ENCODE measurements at regions not wholly inside any gene's neighbourhood (a gene's known extent, or its start where the extent isn't known, plus 50 kb on each side); places are given as distances from the start of the nearest gene placed in this dataset.
"Not testable (repeated sequence)": the region's sequence is repeated elsewhere in the genome, so short reads cannot be mapped to it uniquely, and the experiment has no call there.

GRCh38 chr1:30151826-30152225 lies 571.6 kb downstream of the MATN1 start:
- DNase-seq (ENCODE audit: low read depth): no peak

GRCh38 chr1:30151119-30151518 lies 572.3 kb downstream of the MATN1 start:
- DNase-seq (ENCODE audit: low read depth): no peak

GRCh38 chr1:30149226-30149625 lies 574.2 kb downstream of the MATN1 start:
- no peak for DNase-seq (ENCODE audit: low read depth)

- no peak for DNase-seq (ENCODE audit: low read depth)
These were observed 574.7 kb downstream of the MATN1 start for GRCh38 chr1:30148676-30149075.

GRCh38 chr1:30147188-30147587 lies 576.2 kb downstream of the MATN1 start:
- DNase-seq (ENCODE audit: low read depth): no peak

GRCh38 chr1:30146448-30146847 lies 576.9 kb downstream of the MATN1 start:
- no peak for DNase-seq (ENCODE audit: low read depth)

- DNase-seq (ENCODE audit: low read depth): no peak
These were observed 577.6 kb downstream of the MATN1 start for GRCh38 chr1:30145723-30146303.

GRCh38 chr1:30144831-30145230 lies 578.6 kb downstream of the MATN1 start:
- no peak for DNase-seq (ENCODE audit: low read depth)

- no peak for DNase-seq (ENCODE audit: low read depth)
These were observed 579.9 kb downstream of the MATN1 start for GRCh38 chr1:30143517-30143916.

- DNase-seq (ENCODE audit: low read depth): no peak
These were observed 582.8 kb downstream of the MATN1 start for GRCh38 chr1:30140566-30140965.

- DNase-seq (ENCODE audit: low read depth): no peak
These were observed 584.5 kb downstream of the MATN1 start for GRCh38 chr1:30138891-30139290.

GRCh38 chr1:30137001-30137400 lies 586.4 kb downstream of the MATN1 start:
- no peak for DNase-seq (ENCODE audit: low read depth)

GRCh38 chr1:30135698-30136097 lies 587.7 kb downstream of the MATN1 start:
- DNase-seq (ENCODE audit: low read depth): no peak

- no peak for DNase-seq (ENCODE audit: low read depth)
These were observed 588.7 kb downstream of the MATN1 start for GRCh38 chr1:30134466-30135217.

- DNase-seq (ENCODE audit: low read depth): no peak
These were observed 589.9 kb downstream of the MATN1 start for GRCh38 chr1:30133414-30134055.

GRCh38 chr1:30132602-30133286 lies 590.6 kb downstream of the MATN1 start:
- DNase-seq (ENCODE audit: low read depth): no peak

- DNase-seq (ENCODE audit: low read depth): not testable (repeated sequence)
These were observed 592.8 kb downstream of the MATN1 start for GRCh38 chr1:30130566-30130965.

GRCh38 chr1:30130099-30130498 lies 593.3 kb downstream of the MATN1 start:
- no peak for DNase-seq (ENCODE audit: low read depth)

GRCh38 chr1:30129421-30130055 lies 593.8 kb downstream of the MATN1 start:
- DNase-seq (ENCODE audit: low read depth): no peak

- DNase-seq (ENCODE audit: low read depth): no peak
These were observed 594.4 kb downstream of the MATN1 start for GRCh38 chr1:30129001-30129408.

- no peak for DNase-seq (ENCODE audit: low read depth)
These were observed 596.5 kb downstream of the MATN1 start for GRCh38 chr1:30126848-30127247.

GRCh38 chr1:30125821-30126170 lies 597.6 kb downstream of the MATN1 start:
- DNase-seq (ENCODE audit: low read depth): no peak

All from renal cortical epithelial cell (primary cell).